Esophagus squamous epithelium (tissue), 5 donors: ENCODE measurements at regions not wholly inside any gene's neighbourhood (a gene's known extent, or its start where the extent isn't known, plus 50 kb on each side); places are given as distances from the start of the nearest gene placed in this dataset.
"Not testable (repeated sequence)": the region's sequence is repeated elsewhere in the genome, so short reads cannot be mapped to it uniquely, and the experiment has no call there.

Source experiments
- DNase-seq: peaks from one replicate; lab custom pipeline; 2025; lab: John Stamatoyannopoulos, UW
- H3K27ac ChIP-seq, 4 donors: fragments of 200-600 bp; sonication (generic); one replicate each; pipeline ENCODE4 v1.5.1; 2016 to 2019; ENCODE audit warnings: mild to moderate bottlenecking in 1 of 4
- H3K27me3 ChIP-seq, 4 donors: fragments of 200-600 bp; sonication (generic); 1 replicate in 3 of 4; 2 replicates in 1 of 4; pipeline versions ENCODE4 v1.5.1 to v1.6.0; 2017 to 2021; ENCODE audit warnings: antibody characterized with exemption in 1 of 4
- H3K36me3 ChIP-seq, 3 donors: fragments of 200-600 bp; sonication (generic); one replicate each; pipeline ENCODE4 v1.5.1; 2016 to 2019
- H3K4me1 ChIP-seq, 3 donors: fragments of 200-600 bp; sonication (generic); one replicate each; pipeline ENCODE4 v1.5.1; 2017 to 2019
- H3K4me3 ChIP-seq, 4 donors: fragments of 200-600 bp; sonication (generic); 1 replicate in 3 of 4; 2 replicates in 1 of 4; pipeline ENCODE4 v1.5.1; 2016 to 2019; ENCODE audit warnings: mild to moderate bottlenecking in 2 of 4, moderate library complexity in 1 of 4
- H3K9me3 ChIP-seq, 3 donors: fragments of 200-600 bp; sonication (generic); one replicate each; pipeline ENCODE4 v1.5.1; 2016 to 2019
- CTCF ChIP-seq, 6 experiments: fragments of 450-650 bp in 4 of 6; fragments of 200-600 bp in 2 of 6; sonication (generic) in 2 of 6; IDR thresholded peaks; one replicate each; pipeline ENCODE4 v1.5.1; 2016 to 2019; ENCODE audit warnings: antibody characterized with exemption in 6 of 6, mild to moderate bottlenecking in 4 of 6, moderate library complexity in 4 of 6
- POLR2A ChIP-seq, 4 donors: fragments of 450-650 bp; IDR thresholded peaks; one replicate each; pipeline ENCODE4 v1.6.1; 2017; ENCODE audit warnings: antibody characterized with exemption in 4 of 4, mild to moderate bottlenecking in 4 of 4, moderate library complexity in 3 of 4
- WGBS, 2 donors: methylation state at CpG; one replicate each; pipeline ENCODE4 v1.1.5; 2018; 5-methylcytosine and 5-hydroxymethylcytosine counted together
- intact Hi-C: fragments of 100-400 bp; cut with DNase I; formaldehyde crosslinking; loops from one replicate; pipeline ENCODE4 v1.15.0; 2022
- donor health status: DM: yes; HTN: yes; CAD: no.

DNA sequence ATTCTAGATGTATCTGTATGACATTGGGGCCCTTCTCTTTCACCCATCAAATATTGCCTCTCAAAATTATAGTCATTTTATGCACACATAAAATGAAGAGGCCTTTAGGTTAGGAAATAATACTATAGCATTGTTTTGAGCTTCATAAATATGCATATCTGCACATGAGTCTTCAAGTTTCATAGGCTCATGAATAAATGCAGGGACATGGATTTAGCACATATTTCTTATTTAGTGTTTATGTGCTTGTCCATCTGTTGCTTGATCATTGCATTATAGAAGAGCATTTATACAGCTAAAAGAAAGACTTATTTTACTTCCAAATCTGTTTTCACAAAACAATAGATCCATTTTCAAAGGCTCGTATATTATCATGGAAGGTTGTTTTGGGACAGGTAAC, 455.8 kb downstream of the EPM2A start:
- intact Hi-C loops: no loop called here
- TF ChIP-seq CTCF (IDR thresholded peaks at IDR 0.05): no peak
- no peak for TF ChIP-seq POLR2A (IDR thresholded peaks at IDR 0.05)
- Histone ChIP-seq H3K4me1 (no peaks in the 10 kb centered on the region), H3K9me3 (no peaks in the 10 kb centered on the region), H3K4me3 (no peak overlapping the region), H3K36me3 (no peaks in the 10 kb centered on the region), H3K27me3 (no peaks in the 10 kb centered on the region), H3K27ac (no peak overlapping the region)
- DNase-seq: no peak
- WGBS, 2 donors: 70 to 84% methylated on average over 1 of the region's 1 CpG

DNA sequence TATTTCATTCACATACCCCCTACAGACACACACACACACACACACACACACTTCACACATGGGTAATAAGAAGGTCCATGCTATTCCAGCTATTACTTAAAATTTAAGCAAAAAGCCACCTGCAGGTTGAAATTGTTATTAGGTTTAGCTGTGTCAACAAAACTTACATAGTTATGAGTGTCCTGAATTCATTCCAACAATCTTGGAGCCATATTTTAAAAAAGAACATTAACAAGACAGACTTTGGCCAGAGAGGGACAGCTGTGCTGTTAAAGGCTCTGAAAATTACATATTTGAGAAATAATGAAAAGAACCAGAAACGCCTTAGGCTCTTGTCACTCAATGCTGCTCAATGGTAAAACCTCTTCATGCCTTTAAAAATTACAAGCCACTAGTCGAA, 455.3 kb downstream of the EPM2A start:
- no peak overlapping the region for H3K27ac ChIP-seq
- H3K4me1 ChIP-seq: no peaks in the 10 kb centered on the region
- TF ChIP-seq POLR2A (IDR thresholded peaks at IDR 0.05) (no peak), CTCF (IDR thresholded peaks at IDR 0.05) (no peak)
- H3K9me3 ChIP-seq: no peaks in the 10 kb centered on the region
- intact Hi-C loops: no loop called here
- H3K27me3 ChIP-seq: no peaks in the 10 kb centered on the region
- WGBS, 2 donors: 39 to 52% methylated on average over 2 of the region's 2 CpGs
- H3K4me3 ChIP-seq: no peak overlapping the region
- H3K36me3 ChIP-seq: no peaks in the 10 kb centered on the region
- no peak for DNase-seq

DNA sequence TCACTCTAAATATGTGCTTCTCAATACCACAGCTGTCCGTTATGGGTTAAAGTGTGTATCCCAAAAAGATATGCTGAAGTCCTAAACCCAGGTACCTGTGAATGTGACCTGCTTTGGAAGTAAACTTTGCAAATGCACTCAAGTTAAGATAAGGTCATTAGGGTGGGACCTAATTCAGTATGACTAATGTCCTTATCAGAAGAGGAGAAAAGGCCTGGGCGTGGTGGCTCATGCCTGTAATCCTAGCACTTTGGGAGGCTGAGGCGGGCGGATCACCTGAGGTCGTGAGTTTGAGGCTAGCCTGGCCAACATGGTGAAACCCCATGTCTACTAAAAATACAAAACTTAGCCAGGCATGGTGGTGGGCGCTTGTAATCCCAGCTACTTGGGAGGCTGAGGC, 452.1 kb downstream of the EPM2A start:
- intact Hi-C loops, H3K27ac ChIP-seq, H3K4me1 ChIP-seq, H3K9me3 ChIP-seq, H3K4me3 ChIP-seq, H3K36me3 ChIP-seq, H3K27me3 ChIP-seq, DNase-seq: not testable (repeated sequence)
- 75 to 83% methylated on average over 5 to 6 of the region's 6 CpGs for WGBS, 2 donors

DNA sequence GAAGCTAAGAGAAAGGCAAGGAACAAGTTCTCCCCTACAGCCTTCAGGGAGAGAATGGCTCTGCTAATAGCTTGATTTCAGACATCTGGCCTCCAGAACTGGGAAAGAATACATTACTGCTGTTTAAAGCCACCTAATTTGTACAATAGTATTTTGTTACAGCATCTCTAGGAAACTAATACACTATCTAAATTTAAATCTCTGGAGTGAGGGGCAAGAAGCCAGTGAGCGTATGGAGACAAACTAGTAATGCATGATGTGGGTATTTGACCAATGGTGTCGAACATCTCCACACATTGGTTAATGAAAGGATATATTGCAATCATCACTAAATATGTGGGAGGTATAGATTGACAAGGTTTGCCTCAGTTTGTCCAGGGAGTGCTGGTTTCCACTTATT, 451.5 kb downstream of the EPM2A start:
- Histone ChIP-seq H3K27me3 (no peaks in the 10 kb centered on the region), H3K27ac (no peak overlapping the region), H3K4me3 (no peak overlapping the region), H3K9me3 (no peaks in the 10 kb centered on the region), H3K36me3 (no peaks in the 10 kb centered on the region), H3K4me1 (no peaks in the 10 kb centered on the region)
- TF ChIP-seq CTCF (IDR thresholded peaks at IDR 0.05) (no peak), POLR2A (IDR thresholded peaks at IDR 0.05) (no peak)
- intact Hi-C loops: no loop called here
- 92 to 98% methylated on average over 2 of the region's 2 CpGs for WGBS, 2 donors
- DNase-seq: no peak

GRCh38 chr6:145286916-145287315, 448.4 kb downstream of the EPM2A start:
- WGBS, 2 donors: 44 to 52% methylated on average over 1 of the region's 1 CpG
- H3K9me3 ChIP-seq: no peaks in the 10 kb centered on the region
- H3K36me3 ChIP-seq: no peaks in the 10 kb centered on the region
- H3K27me3 ChIP-seq: no peaks in the 10 kb centered on the region
- no peak overlapping the region for H3K27ac ChIP-seq
- no peak for DNase-seq
- no peak overlapping the region for H3K4me3 ChIP-seq
- no peaks in the 10 kb centered on the region for H3K4me1 ChIP-seq
- TF ChIP-seq POLR2A (IDR thresholded peaks at IDR 0.05): no peak
- TF ChIP-seq CTCF (IDR thresholded peaks at IDR 0.05): no peak
- intact Hi-C loops: no loop called here

GRCh38 chr6:145289573-145289972, 445.7 kb downstream of the EPM2A start:
- WGBS, 2 donors: 87 to 88% methylated on average over 3 of the region's 3 CpGs
- Histone ChIP-seq H3K4me1 (no peaks in the 10 kb centered on the region), H3K27ac (no peak overlapping the region), H3K27me3 (no peaks in the 10 kb centered on the region), H3K4me3 (no peak overlapping the region), H3K36me3 (no peaks in the 10 kb centered on the region), H3K9me3 (no peaks in the 10 kb centered on the region)
- no peak for TF ChIP-seq CTCF (IDR thresholded peaks at IDR 0.05)
- no peak for TF ChIP-seq POLR2A (IDR thresholded peaks at IDR 0.05)
- no peak for DNase-seq
- intact Hi-C loops: no loop called here
